Heart left ventricle (tissue), 13 donors: ENCODE measurements at regions not wholly inside any gene's neighbourhood (a gene's known extent, or its start where the extent isn't known, plus 50 kb on each side); places are given as distances from the start of the nearest gene placed in this dataset.

Experiments used
- POLR2A ChIP-seq, 2 donors: fragments of 450-650 bp; IDR thresholded peaks; one replicate each; pipeline ENCODE4 v1.6.1; 2017; ENCODE audit warnings: antibody characterized with exemption in 2 of 2, mild to moderate bottlenecking in 2 of 2, moderate library complexity in 2 of 2
- TF ChIP-seq, protein P1 (sequence below), 12 donors: fragments of 200-600 bp; sonication (generic) in 4 of 12; IDR thresholded peaks; one replicate each; pipeline versions ENCODE4 v1.5.0 to v1.8.0; 2018 to 2022; ENCODE audit warnings: antibody characterized with exemption in 12 of 12, mild to moderate bottlenecking in 5 of 12
- donor health status: ischemic (EF 13 %, LVEDD 7.1; RV severe dilation, severe dysfunction).
- donor health status: DM: no; HTN: yes; CAD: no.
- donor health status: DM: no; HTN: no; CAD: no.
- donor health status: ischemic (EF 25% LVEDD 6.9; RV normal size, moderate dysfunction).
- donor health status: ischemic (EF 25% LVEDD 5.7; RV mildly dilated, moderate dysfunction).
- donor health status: ischemic (EF 35%, LVEDD 5.7; RV mildly dilated, moderate dysfunction).
- donor health status: nonischemic (EF 11% LVEDD 7.7; RV severe dilation, severe dysfunction).
- donor health status: DM: yes; HTN: yes; CAD: no.
- donor health status: PGD.
- donor health status: ischemic (EF 29% LVEDD 5.4; RV normal size, mild dysfunction).
- donor health status: nonischemic (EF 23%, LVEDD 6.1; RV moderate dilation, normal function).

DNA sequence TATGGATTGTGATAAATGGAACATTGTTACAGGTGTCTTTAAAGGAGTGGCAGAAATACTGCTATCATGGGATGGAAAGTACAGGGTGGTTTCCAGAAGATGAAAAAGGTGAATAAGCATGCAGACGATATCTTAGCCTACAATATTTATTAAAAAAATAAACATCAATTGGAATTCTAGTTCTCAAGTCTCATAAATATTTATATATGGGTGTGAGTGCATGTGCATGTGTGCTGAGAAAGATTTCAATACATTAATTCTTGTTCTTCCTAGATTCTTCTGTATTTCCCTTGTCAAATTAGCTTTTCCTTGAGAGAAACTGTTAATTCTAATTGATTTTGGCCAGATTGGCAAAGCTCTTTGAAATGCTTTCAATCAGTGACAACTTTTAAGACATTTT is 618.2 kb downstream of the METTL15 start:
- TF ChIP-seq, protein P1, sequence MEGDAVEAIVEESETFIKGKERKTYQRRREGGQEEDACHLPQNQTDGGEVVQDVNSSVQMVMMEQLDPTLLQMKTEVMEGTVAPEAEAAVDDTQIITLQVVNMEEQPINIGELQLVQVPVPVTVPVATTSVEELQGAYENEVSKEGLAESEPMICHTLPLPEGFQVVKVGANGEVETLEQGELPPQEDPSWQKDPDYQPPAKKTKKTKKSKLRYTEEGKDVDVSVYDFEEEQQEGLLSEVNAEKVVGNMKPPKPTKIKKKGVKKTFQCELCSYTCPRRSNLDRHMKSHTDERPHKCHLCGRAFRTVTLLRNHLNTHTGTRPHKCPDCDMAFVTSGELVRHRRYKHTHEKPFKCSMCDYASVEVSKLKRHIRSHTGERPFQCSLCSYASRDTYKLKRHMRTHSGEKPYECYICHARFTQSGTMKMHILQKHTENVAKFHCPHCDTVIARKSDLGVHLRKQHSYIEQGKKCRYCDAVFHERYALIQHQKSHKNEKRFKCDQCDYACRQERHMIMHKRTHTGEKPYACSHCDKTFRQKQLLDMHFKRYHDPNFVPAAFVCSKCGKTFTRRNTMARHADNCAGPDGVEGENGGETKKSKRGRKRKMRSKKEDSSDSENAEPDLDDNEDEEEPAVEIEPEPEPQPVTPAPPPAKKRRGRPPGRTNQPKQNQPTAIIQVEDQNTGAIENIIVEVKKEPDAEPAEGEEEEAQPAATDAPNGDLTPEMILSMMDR (IDR thresholded peaks at IDR 0.05), result no peak
- no peak for TF ChIP-seq POLR2A (IDR thresholded peaks at IDR 0.05)
